H9 (cell line): ENCODE measurements at regions not wholly inside any gene's neighbourhood (a gene's known extent, or its start where the extent isn't known, plus 50 kb on each side); places are given as distances from the start of the nearest gene placed in this dataset.

ENCODE experiments used
- DNase-seq: peaks from one replicate; pipeline ENCODE4 v3.0.0-alpha.2; 2017
- H2AFZ ChIP-seq: one replicate; pipeline ENCODE4 v1.6.1; 2013; ENCODE audit warnings: mild to moderate bottlenecking, low read length, control low read depth, moderate library complexity
- H2AK5ac ChIP-seq: 2 replicates; pipeline ENCODE4 v1.6.1; 2013; ENCODE audit warnings: low read length, control low read depth, mixed read lengths; ENCODE audit not compliant: insufficient read length
- H2BK120ac ChIP-seq: one replicate; pipeline ENCODE4 v1.6.1; 2013; ENCODE audit warnings: low read depth, mild to moderate bottlenecking, low read length, control low read depth, inconsistent platforms; ENCODE audit not compliant: poor library complexity, severe bottlenecking
- H2BK12ac ChIP-seq: 2 replicates; pipeline ENCODE4 v1.6.1; 2013; ENCODE audit warnings: low read length, control low read depth, mixed read lengths, low read depth; ENCODE audit not compliant: insufficient read length
- H2BK15ac ChIP-seq: 2 replicates; pipeline ENCODE4 v1.6.1; 2013; ENCODE audit warnings: low read depth, low read length, control low read depth
- H2BK20ac ChIP-seq: one replicate; pipeline ENCODE4 v1.6.1; 2013; ENCODE audit warnings: low read depth, mild to moderate bottlenecking, low read length, control low read depth, inconsistent platforms; ENCODE audit not compliant: poor library complexity, severe bottlenecking
- H2BK5ac ChIP-seq: 2 replicates; pipeline ENCODE4 v1.6.1; 2013; ENCODE audit warnings: low read length, control low read depth, mixed read lengths; ENCODE audit not compliant: insufficient read length
- H3K14ac ChIP-seq: 2 replicates; pipeline ENCODE4 v1.6.1; 2013; ENCODE audit warnings: low read length, control low read depth; ENCODE audit not compliant: insufficient read depth
- H3K18ac ChIP-seq: 2 replicates; pipeline ENCODE4 v1.6.1; 2013; ENCODE audit warnings: low read depth, mild to moderate bottlenecking, mixed read lengths, low read length, control low read depth; ENCODE audit not compliant: insufficient read length
- H3K23ac ChIP-seq: 2 replicates; pipeline ENCODE4 v1.6.1; 2013; ENCODE audit warnings: low read length, control low read depth, mixed read lengths, low read depth; ENCODE audit not compliant: insufficient read length
- H3K23me2 ChIP-seq: 2 replicates; pipeline ENCODE4 v1.6.1; 2013; ENCODE audit warnings: low read depth, mild to moderate bottlenecking, mixed read lengths, low read length, control low read depth; ENCODE audit not compliant: insufficient read length, poor library complexity, severe bottlenecking
- H3K27ac ChIP-seq: 2 replicates; pipeline ENCODE4 v1.5.1; 2013; ENCODE audit warnings: low read length, control low read depth, mixed read lengths, low read depth; ENCODE audit not compliant: insufficient read length
- H3K27me3 ChIP-seq: 2 replicates; pipeline ENCODE4 v1.6.1; 2013; ENCODE audit warnings: low read length, control low read depth, inconsistent platforms; ENCODE audit not compliant: insufficient read depth
- H3K4ac ChIP-seq: 2 replicates; pipeline ENCODE4 v1.6.1; 2013; ENCODE audit warnings: low read depth, mild to moderate bottlenecking, control low read depth, inconsistent platforms, low read length, moderate library complexity
- H3K4me1 ChIP-seq: 2 replicates; pipeline ENCODE4 v1.6.1; 2013; ENCODE audit warnings: low read length, control low read depth, inconsistent platforms; ENCODE audit not compliant: insufficient read depth
- H3K4me2 ChIP-seq: 2 replicates; pipeline ENCODE4 v1.6.1; 2013; ENCODE audit warnings: low read length, control low read depth, mixed read lengths; ENCODE audit not compliant: insufficient read length, insufficient read depth
- H3K56ac ChIP-seq: 2 replicates; pipeline ENCODE4 v1.6.1; 2013; ENCODE audit warnings: low read depth, mild to moderate bottlenecking, mixed read lengths, low read length, control low read depth; ENCODE audit not compliant: insufficient read length
- H3K79me1 ChIP-seq: 2 replicates; pipeline ENCODE4 v1.6.1; 2013; ENCODE audit warnings: low read depth, mild to moderate bottlenecking, moderate library complexity, low read length, control low read depth, inconsistent platforms; ENCODE audit not compliant: insufficient read depth, poor library complexity, severe bottlenecking
- H3K79me2 ChIP-seq: 2 replicates; pipeline ENCODE4 v1.6.1; 2013; ENCODE audit warnings: low read length, control low read depth, inconsistent platforms; ENCODE audit not compliant: insufficient read depth
- H3K9ac ChIP-seq: 2 replicates; pipeline ENCODE4 v1.6.1; 2013; ENCODE audit warnings: low read length, control low read depth, mixed read lengths; ENCODE audit not compliant: insufficient read length; ENCODE audit errors: extremely low read depth
- H3K9me3 ChIP-seq: one replicate; pipeline ENCODE4 v1.6.1; 2013; ENCODE audit warnings: low read depth, low read length, inconsistent platforms; ENCODE audit not compliant: control insufficient read depth
- H3T11ph ChIP-seq: one replicate; pipeline ENCODE4 v1.6.1; 2013; ENCODE audit warnings: mild to moderate bottlenecking, low read length, control low read depth, inconsistent platforms
- H4K20me1 ChIP-seq: one replicate; pipeline ENCODE4 v1.6.1; 2013; ENCODE audit not compliant: control insufficient read depth, insufficient read length, insufficient read depth
- H4K5ac ChIP-seq: 2 replicates; pipeline ENCODE4 v1.6.1; 2013; ENCODE audit warnings: low read depth, mild to moderate bottlenecking, mixed read lengths, low read length, control low read depth; ENCODE audit not compliant: insufficient read length
- H4K8ac ChIP-seq: replicated peaks from 2 replicates; pipeline ENCODE4 v1.6.1; 2013; ENCODE audit warnings: low read length, control low read depth, mixed read lengths, low read depth; ENCODE audit not compliant: insufficient read length
- H4K91ac ChIP-seq: 2 replicates; pipeline ENCODE4 v1.6.1; 2013; ENCODE audit warnings: low read depth, mild to moderate bottlenecking, moderate library complexity, mixed read lengths, low read length, control low read depth; ENCODE audit not compliant: insufficient read length
- H3K27ac Mint-ChIP-seq, 3 experiments: 2 replicates in 2 of 3; 3 replicates in 1 of 3; pipeline ENCODE4 v1.8.0; 2020 to 2021; ENCODE audit warnings: mixed read lengths in 3 of 3, mild to moderate bottlenecking in 1 of 3, moderate library complexity in 1 of 3
- H3K27me3 Mint-ChIP-seq: 2 replicates; pipeline ENCODE4 v1.8.0; 2021; ENCODE audit warnings: low read depth, mild to moderate bottlenecking, moderate library complexity, mixed read lengths
- H3K36me3 Mint-ChIP-seq, 3 experiments: 2 replicates in 2 of 3; 3 replicates in 1 of 3; pipeline ENCODE4 v1.8.0; 2020 to 2021; ENCODE audit warnings: low read depth in 3 of 3, mixed read lengths in 3 of 3; ENCODE audit not compliant: insufficient read depth in 1 of 3
- H3K4me1 Mint-ChIP-seq, 2 experiments: 2 replicates each; pipeline ENCODE4 v1.8.0; 2020; ENCODE audit warnings: mixed read lengths in 2 of 2
- H3K4me3 Mint-ChIP-seq, 2 experiments: 2 replicates in 1 of 2; 3 replicates in 1 of 2; pipeline ENCODE4 v1.8.0; 2020 to 2021; ENCODE audit warnings: mild to moderate bottlenecking in 2 of 2, mixed read lengths in 2 of 2, moderate library complexity in 1 of 2
- H3K9me3 Mint-ChIP-seq, 2 experiments: 2 replicates in 1 of 2; 3 replicates in 1 of 2; pipeline ENCODE4 v1.8.0; 2020; ENCODE audit warnings: mild to moderate bottlenecking in 2 of 2, mixed read lengths in 2 of 2, moderate library complexity in 1 of 2
- CTCF ChIP-seq: fragments of 200-600 bp; sonication (generic); conservative IDR thresholded peaks from 3 replicates; pipeline ENCODE4 v1.8.0; 2021; ENCODE audit warnings: antibody characterized with exemption, mild to moderate bottlenecking
- whole genome bisulfite sequencing: extraction: QIAGEN DNeasy Blood & Tissue Kit; methylation state at CpG from one replicate; pipeline ENCODE4 v1.1.7; 2013; ENCODE audit warnings: missing lambda C conversion rate, low lambda C conversion rate, mixed read lengths; ENCODE audit not compliant: insufficient read length; ENCODE audit errors: extremely low coverage; 5-methylcytosine and 5-hydroxymethylcytosine counted together

- H3K4ac ChIP-seq, result no peak overlapping the region
- no CpG with 5 or more reads among the region's 5 CpGs for WGBS
- H3K4me3 Mint-ChIP-seq, result no peak overlapping the region
Observed at GRCh38 chr10:16146993-16147392, 286.7 kb upstream of the MINDY3 start.

More at GRCh38 chr10:16146993-16147392, 286.7 kb upstream of the MINDY3 start:
- H3K9me3 ChIP-seq, result no peaks in the 10 kb centered on the region
- no peak for TF ChIP-seq CTCF
- H3K4me2 ChIP-seq, result no peak overlapping the region
- no peak overlapping the region for H2BK120ac ChIP-seq
- no peaks in the 10 kb centered on the region for H3K79me2 ChIP-seq
- H4K8ac ChIP-seq, result no peak overlapping the region
- Mint-ChIP-seq H3K27ac (no peak overlapping the region), H3K27me3 (no peaks in the 10 kb centered on the region), H3K9me3 (peaks cover 12 to 13% of the 10 kb centered on the region in 2 experiments), H3K4me1 (no peaks in the 10 kb centered on the region), H3K36me3 (peaks cover 0 to 10% (median 5%) of the 10 kb centered on the region in 3 experiments; a peak in 3 of 7 replicates)
- H3K4me1 ChIP-seq, result no peaks in the 10 kb centered on the region
- no peak overlapping the region for H2BK20ac ChIP-seq
- H3K56ac ChIP-seq, result no peak overlapping the region
- DNase-seq, result no peak
- H2BK12ac ChIP-seq, result no peak overlapping the region
- no peak overlapping the region for H3K9ac ChIP-seq
- H3T11ph ChIP-seq, result no peak overlapping the region
- no peak overlapping the region for H2BK15ac ChIP-seq
- H3K27me3 ChIP-seq, result no peaks in the 10 kb centered on the region
- H3K18ac ChIP-seq, result no peak overlapping the region
- no peaks in the 10 kb centered on the region for H3K23me2 ChIP-seq
- H2BK5ac ChIP-seq, result no peak overlapping the region
- no peaks in the 10 kb centered on the region for H4K20me1 ChIP-seq
- no peak overlapping the region for H2AFZ ChIP-seq
- no peak overlapping the region for H3K27ac ChIP-seq
- H3K79me1 ChIP-seq, result no peaks in the 10 kb centered on the region
- no peak overlapping the region for H4K5ac ChIP-seq
- no peak overlapping the region for H2AK5ac ChIP-seq
- no peak overlapping the region for H4K91ac ChIP-seq
- H3K14ac ChIP-seq, result no peak overlapping the region
- H3K23ac ChIP-seq, result no peak overlapping the region
